NCI-H510A (cell line): ENCODE measurements at regions not wholly inside any gene's neighbourhood (a gene's known extent, or its start where the extent isn't known, plus 50 kb on each side); places are given as distances from the start of the nearest gene placed in this dataset.
"Not testable (repeated sequence)": the region's sequence is repeated elsewhere in the genome, so short reads cannot be mapped to it uniquely, and the experiment has no call there.

ENCODE experiments used
- DNase-seq: peaks from one replicate; lab custom pipeline; 2025; lab: John Stamatoyannopoulos, UW

DNA sequence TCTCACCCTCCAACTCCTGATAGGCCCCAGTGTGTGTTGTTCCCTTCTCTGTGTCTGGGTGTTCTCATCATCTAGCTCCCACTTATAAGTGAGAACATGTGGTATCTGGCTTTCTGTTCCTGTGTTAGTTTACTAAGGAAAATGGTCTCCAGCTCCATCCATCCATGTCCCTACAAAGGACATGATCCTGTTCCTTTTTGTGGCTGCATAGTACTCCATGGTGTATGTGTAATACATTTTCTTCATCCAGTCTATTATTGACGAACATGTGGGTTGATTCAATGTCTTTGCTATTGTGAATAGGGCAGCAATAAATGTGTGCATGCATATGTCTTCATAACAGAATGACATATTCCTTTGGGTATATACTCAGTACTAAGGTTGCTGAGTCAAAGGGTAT lies 1397.0 kb downstream of the UQCRFS1 start:
- DNase-seq: no peak

DNA sequence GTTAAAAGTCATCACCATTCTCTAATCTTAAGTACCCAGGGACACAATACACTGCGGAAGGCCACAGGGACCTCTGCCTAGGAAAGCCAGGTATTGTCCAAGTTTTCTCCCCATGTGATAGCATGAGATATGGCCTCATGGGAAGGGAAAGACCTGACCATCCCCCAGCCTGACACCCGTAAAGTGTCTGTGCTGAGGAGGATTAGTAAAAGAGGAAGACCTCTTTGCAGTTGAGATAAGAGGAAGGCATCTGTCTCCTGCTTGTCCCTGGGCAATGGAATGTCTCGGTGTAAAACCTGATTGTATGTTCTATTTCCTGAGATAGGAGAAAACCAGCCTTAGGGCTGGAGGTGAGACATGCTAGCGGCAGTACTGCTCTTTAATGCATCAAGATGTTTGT lies 1398.1 kb downstream of the UQCRFS1 start:
- not testable (repeated sequence) for DNase-seq

DNA sequence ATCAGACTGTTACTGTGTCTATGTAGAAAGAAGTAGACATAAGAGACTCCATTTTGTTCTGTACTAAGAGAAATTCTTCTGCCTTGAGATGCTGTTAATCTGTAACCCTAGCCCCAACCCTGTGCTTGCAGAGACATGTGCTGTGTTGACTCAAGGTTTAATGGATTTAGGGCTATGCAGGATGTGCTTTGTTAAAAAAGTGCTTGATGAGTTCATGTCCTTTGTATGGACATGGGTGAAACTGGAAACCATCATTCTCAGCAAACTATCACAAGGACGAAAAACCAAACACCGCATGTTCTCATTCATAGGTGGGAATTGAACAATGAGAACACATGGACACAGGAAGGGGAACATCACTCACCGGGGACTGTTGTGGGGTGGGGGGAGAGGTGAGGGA lies 1398.7 kb downstream of the UQCRFS1 start:
- DNase-seq: not testable (repeated sequence)

DNA sequence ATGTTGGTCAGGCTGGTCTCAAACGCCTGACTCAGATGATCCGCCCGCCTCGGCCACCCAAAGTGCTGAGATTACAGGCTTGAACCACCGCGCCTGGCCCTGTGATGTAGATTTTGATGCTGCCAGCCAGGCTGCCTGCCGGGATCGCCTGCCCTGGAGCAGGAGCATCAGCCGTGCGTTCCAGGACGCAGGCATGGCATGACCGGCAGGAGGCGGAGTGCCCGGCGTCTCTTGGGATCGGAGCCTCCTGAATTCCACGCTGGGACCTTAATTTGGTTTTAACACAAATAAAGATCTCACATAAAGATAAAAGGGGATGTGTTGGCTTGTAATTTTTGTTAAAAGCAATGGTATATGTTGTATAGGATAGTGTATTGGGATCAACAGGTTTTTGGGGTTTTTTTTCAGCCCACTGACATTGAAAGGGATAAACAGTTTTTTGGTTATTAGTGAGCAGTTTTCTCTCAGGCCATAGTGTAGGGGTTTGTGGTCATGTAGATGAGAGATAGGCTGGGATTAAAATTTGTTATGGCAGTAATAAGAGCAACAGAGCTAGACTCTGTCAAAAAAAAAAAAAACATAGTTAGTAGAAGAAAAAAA lies 1406.4 kb downstream of the UQCRFS1 start:
- DNase-seq: no peak

DNA sequence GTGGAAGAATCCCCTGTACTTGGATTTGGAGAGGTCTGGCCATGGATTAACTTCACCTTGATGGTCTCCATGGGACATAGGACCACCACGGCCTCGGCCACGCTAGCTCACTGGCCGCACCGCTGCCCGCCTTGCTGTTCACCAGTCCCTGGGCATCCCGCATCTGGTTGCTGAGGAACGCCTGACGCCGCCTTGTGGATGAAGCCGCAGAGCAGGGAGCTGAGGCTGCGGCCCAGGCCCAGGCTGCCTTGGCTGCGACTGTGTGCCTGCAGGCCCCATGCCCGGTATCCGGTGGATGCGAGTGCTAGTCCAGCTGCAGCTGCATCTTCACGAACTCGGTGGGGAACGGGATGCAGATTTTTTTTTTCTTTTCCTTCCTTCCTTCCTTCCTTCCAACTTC lies 1407.1 kb downstream of the UQCRFS1 start:
- DNase-seq: no peak

DNA sequence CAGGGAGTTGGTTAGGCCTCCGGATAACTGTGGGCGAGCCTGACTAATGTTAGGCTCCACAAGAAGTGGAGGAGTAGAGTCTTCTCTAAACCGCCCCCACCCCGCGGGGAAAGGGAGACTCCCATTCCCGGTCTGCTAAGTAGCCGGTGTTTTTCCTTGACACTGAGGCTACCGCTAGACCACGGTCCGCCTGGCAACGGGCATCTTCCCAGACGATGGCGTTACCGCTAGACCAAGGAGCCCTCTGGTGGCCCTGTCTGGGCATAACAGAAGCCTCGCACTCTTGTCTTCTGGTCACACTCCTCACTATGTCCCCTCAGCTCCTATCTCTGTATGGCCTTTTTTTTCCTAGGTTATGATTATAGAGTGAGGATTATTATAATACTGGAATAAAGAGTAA lies 1410.7 kb downstream of the UQCRFS1 start:
- DNase-seq: not testable (repeated sequence)

DNA sequence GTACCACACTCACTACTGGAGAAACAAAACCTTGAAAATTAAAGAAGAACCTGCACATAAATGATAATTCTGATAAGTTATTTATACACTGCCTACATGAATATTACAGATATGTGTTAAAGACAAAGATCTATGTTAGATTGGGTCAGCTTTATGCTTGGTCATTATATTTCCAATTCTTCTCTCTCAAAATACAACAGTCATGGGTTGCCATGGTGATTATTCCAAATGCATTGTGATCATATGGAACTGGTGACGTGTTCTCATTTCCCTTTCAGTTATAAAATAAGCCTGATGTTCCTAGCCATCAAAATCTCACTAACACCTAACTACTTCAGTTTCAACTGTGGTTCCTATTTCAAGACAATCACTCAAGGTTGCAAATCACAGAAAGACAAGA lies 1416.4 kb downstream of the UQCRFS1 start:
- DNase-seq: no peak

DNA sequence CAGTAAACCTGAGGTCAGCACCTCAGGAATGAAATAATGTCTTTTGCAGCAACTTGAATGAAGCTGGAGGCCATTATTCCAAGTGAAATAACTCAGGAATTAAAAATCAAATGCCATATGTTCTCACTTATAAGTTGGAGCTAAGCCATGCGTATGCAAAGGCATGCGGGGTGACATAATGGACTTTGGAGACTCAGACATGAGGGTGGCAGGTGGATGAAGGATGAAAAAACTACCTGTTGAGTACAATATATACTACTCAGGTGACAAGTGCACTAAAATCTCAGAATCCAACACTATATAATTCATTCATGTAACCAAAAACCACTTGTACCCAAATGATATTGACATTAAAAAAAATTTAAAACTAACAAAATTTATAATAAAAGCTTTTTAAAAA lies 1416.9 kb downstream of the UQCRFS1 start:
- no peak for DNase-seq

DNA sequence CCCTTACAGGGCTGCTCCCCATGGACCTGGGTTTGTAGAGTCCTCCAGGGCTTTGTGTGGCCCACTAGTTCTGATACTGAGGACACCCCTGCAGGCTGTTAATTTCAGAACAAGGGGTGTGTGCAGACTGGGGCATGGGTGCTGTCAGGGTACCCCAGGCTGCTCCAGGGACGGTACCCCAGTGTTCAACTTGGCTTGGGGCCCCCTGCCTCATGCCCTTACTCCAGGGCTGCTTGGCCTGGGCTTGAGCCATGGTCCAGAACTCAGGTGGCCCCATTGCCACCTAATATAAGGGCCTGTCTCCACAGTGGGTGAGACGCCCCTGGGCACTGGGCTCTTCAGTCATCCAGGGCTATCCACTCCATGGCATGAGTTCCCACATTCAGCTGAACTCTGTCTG lies 1417.6 kb downstream of the UQCRFS1 start:
- no peak for DNase-seq

DNA sequence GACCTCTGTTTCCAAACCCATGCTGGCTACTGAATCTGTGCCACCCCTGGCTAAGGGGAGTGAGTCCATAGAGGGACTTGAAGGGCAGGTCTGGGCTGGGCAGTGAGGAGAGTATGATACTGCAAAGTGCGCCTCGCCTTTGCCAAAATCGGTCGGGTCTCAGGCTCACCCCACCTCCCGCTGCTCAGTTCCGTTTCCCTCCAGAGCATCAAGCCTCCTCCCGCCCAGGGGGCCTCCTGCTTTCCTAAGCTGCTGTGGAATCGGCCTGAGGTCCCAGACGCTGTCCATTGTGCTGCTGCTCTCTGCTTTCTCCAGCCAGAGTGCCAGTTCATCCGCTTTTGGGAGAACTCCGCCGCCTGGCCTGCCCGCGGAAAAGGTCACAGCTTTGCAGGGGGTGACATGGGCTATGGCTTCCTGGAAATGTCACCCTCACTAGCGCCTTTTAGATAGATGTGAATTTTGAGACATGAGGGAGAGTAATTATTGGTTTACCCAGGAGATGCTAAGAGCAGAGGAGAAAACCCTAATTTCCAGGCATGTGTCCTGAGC lies 1418.4 kb downstream of the UQCRFS1 start:
- DNase-seq: no peak

DNA sequence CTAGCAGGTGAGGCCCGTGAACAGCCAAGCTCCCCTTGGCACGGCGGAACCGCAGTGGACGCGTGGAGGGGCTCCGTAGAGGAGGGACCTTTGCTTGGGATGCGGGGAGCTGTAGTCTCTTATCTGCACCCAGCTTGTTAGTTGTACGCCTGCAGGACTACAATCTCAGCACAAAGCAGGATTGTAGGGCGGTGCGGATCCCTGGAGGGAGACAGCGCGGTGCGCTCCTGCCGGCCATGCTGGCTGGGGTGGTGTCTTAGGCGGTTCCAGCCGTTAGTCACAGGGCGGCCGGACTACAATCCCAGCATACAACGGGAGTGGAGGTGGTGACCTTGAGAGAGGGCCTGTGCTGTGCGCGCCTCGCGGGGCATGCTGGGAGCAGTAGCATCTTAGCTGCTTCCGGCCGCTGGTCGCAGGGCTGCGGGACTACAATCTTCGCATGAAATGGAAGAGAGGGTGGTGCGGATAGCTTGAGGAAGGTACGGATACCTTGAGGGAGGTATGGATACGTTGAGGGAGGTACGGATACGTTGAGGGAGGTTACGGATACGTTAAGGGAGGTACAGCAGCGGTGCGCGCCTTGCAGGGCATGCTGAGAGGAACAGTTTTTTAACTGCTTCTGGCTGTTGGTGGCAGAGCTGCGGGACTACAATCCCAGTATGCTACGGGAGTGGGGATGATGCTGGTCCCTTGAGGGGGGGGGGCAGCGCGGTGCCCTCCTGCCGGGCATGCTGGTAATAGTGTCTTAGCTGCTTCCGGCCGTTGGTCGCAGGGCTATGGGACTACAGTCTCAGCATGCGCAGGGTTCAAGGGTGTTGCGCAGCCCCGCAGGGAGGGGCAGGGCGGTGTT lies 1419.1 kb downstream of the UQCRFS1 start:
- DNase-seq: peak; percentile 84

DNA sequence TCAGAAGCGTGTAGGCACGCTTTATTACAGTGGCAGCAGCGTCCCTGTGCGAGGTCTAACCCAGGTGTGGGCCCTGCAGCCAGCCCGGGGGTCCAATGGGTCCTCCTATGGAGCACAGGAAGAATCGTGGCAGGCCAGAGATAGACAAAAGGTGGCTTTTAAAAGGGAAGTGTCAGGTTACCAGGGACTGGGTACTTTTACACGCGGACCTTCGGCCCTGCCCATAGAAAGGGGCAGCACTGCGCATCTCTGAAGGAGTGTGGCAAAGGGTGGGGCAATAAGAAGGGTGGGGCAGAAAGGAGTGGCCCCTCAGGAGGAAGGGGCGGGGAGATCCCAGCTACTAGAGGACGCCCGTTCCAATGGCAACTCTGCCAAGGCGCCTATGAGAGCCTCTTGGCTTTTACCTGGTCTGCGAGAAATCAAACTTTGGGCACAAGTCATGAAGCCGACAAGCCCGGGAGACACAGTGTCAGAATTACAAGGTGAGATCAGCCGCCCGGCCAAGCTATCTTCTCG lies 1419.8 kb downstream of the UQCRFS1 start:
- DNase-seq: peak; percentile 87

DNA sequence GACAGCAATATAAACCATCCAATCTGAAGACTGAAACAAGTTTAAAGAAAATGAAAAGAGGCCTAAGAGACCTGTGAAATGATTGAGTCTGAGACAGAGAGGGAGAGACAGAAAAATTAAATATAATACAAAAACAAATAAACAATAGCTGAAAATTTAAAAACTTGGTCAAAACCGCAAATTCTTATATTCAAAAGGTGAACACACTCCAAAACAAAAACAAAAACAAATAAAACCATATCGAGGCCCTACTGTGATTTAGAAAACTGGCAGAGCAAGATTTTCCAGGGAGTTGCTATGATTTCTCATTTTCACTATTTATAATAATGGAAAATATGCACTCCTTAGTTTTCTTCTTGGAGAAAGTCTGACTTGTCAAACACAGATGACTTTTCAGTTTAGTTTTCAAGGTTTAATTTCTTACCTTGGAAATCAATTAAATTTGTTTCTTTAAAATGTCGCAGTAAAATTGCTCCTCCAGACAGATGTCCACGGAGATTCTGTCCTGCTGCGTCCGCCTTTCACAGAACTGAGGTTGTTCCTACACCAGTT lies 1420.3 kb downstream of the UQCRFS1 start:
- DNase-seq: no peak

DNA sequence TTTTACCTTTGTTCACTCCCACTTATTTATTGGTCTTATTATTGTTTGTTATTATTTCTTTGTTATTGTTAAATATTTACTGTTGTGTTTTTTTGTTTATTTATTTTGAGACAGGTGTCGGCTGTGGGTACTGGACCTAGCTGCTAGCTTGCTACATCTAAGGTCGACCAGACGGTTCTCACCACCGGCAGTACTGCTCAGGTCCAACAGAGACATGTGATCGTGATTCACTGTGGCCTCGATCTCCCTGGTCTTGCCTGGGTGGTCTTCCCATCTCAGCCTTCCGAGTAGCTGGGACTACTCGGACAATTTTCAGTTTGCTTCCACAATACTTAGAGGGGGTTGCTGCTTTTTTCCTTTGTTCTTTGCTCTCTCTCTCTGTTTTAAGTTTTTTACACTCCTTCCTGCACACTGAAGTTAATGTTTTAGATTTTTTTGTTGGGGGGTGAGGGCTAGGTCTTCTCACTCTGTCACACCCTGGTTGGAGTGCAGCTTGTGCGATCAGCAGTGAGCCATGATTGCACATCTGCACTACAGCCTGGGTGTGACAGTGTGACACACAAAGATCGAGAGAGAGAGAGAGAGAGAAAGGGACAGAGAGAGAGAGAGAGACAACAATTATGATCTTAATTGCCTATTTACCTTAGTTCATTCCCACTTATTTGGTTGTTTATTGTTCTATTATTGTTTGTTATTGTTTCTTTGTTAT lies 1432.4 kb downstream of the UQCRFS1 start:
- no peak for DNase-seq

DNA sequence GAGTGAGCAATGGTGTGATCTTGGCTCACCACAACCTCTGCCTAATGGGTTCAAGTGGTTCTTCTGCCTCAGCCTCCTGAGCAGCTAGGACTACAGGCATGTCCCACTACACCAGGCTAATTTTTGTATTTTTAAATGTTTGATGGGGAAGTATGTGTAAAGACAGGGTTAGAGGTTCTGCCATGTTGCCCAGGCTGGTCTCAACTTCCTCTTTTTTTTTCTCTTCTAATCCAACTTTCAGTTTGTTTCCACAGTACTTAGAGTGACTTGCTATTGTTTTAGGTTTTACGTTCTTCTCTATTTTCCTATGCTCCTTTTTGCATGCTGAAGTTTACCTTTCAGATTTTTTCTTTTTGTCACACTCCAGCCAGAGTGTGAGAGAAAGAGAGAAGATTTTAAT lies 1433.0 kb downstream of the UQCRFS1 start:
- no peak for DNase-seq

DNA sequence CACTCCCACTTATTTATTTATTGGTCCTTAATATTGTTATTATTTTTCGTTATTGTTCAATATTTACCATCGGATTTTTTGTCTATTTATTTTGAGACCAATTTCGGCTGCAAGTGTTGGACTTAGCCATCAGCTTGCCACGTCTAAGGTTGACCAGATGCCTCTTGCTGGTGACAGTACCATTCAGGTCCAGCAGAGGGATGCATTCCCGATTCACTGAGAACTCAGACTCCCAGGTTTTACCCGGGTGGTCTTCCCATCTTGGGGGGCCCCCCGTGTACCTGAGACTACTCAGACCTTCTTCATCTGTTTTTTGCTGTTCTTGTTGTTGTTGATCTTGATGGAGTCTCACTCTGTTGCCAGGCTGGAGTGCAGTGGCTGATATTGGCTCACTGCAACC lies 1435.2 kb downstream of the UQCRFS1 start:
- DNase-seq: no peak

DNA sequence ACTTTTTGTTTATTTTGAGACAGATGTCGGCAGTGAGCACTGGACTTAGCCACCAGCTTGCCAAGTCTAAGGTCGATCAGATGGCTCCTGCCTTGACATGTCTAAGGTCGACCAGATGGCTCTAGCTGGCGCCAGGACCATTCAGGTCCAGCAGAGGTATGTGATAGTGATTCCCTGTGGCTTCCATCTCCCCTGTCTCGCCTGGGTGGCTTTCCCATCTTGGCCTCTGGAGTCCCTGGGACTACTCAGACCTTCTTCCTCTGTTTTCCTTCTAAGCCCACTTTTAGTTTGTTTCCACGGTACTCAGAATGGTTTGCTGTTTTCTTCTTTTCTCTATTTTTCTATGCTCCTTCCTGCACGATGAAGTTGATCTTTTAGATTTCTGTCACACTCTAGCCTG lies 1435.7 kb downstream of the UQCRFS1 start:
- no peak for DNase-seq

DNA sequence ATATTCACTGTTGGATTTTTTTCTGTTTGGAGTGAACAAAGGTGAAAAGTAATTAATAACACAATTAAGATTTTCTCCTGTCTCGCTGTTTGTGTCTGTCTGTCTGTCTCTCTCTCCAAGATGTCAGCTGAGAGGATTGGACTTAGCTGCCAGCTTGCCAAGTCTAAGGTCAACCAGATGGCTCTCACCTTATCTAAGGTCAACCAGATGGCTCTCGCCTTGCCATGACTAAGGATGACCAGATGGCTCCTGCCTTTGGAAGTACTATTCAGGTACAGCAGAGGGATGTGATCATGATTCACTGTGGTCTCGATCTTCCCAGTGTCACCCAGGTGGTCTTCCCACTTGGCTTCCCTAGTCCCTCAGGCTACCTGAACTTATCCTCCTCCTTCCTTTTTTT lies 1436.4 kb downstream of the UQCRFS1 start:
- no peak for DNase-seq

DNA sequence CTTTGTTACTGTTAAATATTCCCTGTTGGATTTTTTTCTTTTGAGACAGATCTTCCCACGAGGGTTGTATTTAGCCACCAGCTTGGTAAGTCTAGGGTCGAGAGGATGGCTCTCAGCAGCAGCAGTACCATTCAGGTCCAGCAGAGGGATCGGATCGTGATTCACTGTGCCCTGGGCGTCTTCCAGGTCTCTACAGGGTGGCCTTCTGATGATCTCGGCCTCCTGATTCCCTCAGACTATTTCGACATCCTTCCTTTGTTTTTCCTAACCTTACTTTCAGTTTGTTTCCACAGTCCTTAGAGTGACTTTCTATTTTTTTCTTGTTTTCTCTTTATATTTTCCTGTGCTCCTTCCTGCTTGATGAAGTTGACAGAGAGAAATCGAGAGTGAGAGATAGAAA lies 1436.9 kb downstream of the UQCRFS1 start:
- DNase-seq: no peak

DNA sequence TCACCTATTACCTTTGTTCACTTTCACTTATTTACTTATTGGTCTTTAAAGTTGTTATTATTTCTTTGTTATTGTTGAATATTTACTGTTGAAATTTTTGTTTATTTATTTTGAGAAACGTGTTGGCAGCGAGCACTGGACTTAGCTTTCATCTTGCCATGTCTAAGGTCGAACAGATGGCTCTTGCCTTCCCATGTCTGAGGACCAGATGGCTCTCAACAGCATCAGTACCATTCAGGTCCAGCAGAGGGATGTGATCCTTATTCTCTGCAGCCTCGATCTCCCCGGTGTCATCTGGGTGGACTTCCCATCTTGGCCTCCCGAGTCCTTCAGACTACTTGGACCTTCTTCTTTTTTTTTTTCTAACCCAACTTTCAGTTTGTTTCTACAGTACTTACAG lies 1437.6 kb downstream of the UQCRFS1 start:
- DNase-seq: no peak

DNA sequence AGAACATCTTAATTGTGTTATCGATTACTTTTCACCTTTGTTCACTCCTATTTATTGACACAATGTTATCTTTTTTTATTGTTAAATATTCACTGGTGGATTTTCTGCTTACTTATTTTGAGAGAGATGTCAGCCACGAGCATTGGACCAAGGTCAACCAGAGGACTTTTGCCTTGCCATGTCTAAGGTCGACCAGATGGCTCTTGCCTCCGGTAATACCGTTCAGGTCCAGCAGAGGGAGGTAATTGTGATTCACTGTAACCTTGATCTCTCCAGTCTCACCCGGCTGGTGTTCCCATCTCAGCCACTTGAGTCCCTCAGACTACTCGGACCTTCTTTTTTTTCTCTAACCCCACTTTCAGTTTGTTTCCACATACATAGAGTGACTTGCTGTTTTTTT lies 1438.1 kb downstream of the UQCRFS1 start:
- no peak for DNase-seq

DNA sequence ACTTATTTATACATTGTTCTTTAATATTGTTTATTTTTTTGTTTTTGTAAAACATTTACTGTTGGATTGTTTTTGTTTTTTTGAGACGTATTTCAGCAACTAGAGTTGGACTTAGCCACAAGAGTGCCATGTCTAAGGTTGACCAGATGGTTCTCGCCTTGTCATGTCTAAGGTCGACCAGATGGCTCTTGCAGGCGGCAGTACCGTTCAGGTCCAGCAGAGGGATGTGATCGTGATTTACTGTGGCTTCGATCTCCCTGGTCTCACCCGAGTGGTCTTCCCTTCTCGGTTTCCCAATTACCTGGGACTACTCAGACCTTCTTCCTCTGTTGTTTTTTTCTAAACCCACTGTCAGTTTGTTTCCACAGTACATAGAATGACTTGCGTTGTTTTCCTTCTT lies 1438.6 kb downstream of the UQCRFS1 start:
- no peak for DNase-seq
